WTC11 (cell line): ENCODE measurements at regions not wholly inside any gene's neighbourhood (a gene's known extent, or its start where the extent isn't known, plus 50 kb on each side); places are given as distances from the start of the nearest gene placed in this dataset.

ENCODE experiments used
- ATAC-seq: fragments of 200-7000 bp; cut with Tn5 transposase; 2 replicates; pipeline ENCODE4 v1.10.0; 2021; ENCODE audit warnings: mild to moderate bottlenecking, moderate library complexity
- CTCF ChIA-PET: fragments of 300-600 bp; sonication (Branson Sonifier 250); formaldehyde crosslinking; loops from one replicate; lab custom pipeline; 2021; ENCODE audit warnings: antibody characterized with exemption; lab: Charles Lee
- POLR2A ChIA-PET: fragments of 350-600 bp; sonication (Branson Sonifier 250); formaldehyde crosslinking; loops from one replicate; lab custom pipeline; 2021; ENCODE audit warnings: antibody characterized with exemption; lab: Charles Lee
- DNase-seq: peaks from one replicate; pipeline ENCODE4 v3.0.0; 2021; ENCODE audit warnings: low spot score
- H3K27ac Mint-ChIP-seq: 2 replicates; pipeline ENCODE4 v1.8.0; 2021; ENCODE audit warnings: mixed read lengths
- H3K27me3 Mint-ChIP-seq: 2 replicates; pipeline ENCODE4 v1.8.0; 2021; ENCODE audit warnings: low read depth, mild to moderate bottlenecking, moderate library complexity, mixed read lengths
- H3K36me3 Mint-ChIP-seq: 2 replicates; pipeline ENCODE4 v1.8.0; 2021; ENCODE audit warnings: mixed read lengths
- H3K4me1 Mint-ChIP-seq: 2 replicates; pipeline ENCODE4 v1.8.0; 2022; ENCODE audit warnings: mixed read lengths
- H3K4me3 Mint-ChIP-seq: 2 replicates; pipeline ENCODE4 v1.8.0; 2021; ENCODE audit warnings: mild to moderate bottlenecking, moderate library complexity, mixed read lengths
- H3K9me3 Mint-ChIP-seq: 2 replicates; pipeline ENCODE4 v1.8.0; 2021; ENCODE audit warnings: mixed read lengths
- ATF2 ChIP-seq: sonication (generic); formaldehyde crosslinking; IDR thresholded peaks from 2 replicates; pipeline ENCODE4 v1.8.1; 2022; ENCODE audit warnings: low read depth, missing genetic modification reagents, borderline replicate concordance
- ATF6 ChIP-seq: sonication (generic); formaldehyde crosslinking; IDR thresholded peaks from 2 replicates; pipeline ENCODE4 v1.8.1; 2023; ENCODE audit warnings: mild to moderate bottlenecking, missing genetic modification reagents
- GTF2I ChIP-seq: fragments of 250-450 bp; sonication (Bioruptor Pico); conservative IDR thresholded peaks from 2 replicates; pipeline ENCODE4 v1.4.0; 2021; ENCODE audit warnings: mild to moderate bottlenecking
- HMGA2 ChIP-seq: fragments of 250-450 bp; sonication (Bioruptor Pico); IDR thresholded peaks from 2 replicates; pipeline ENCODE4 v1.4.0; 2021; ENCODE audit warnings: mild to moderate bottlenecking, moderate library complexity
- JAZF1 ChIP-seq: fragments of 250-450 bp; sonication (Bioruptor Pico); IDR thresholded peaks from 2 replicates; pipeline ENCODE4 v1.9.0; 2021; ENCODE audit warnings: moderate library complexity, mild to moderate bottlenecking, inconsistent platforms
- NFYB ChIP-seq: sonication (generic); formaldehyde crosslinking; conservative IDR thresholded peaks from 2 replicates; pipeline ENCODE4 v1.8.0; 2022; ENCODE audit warnings: low read depth, missing genetic modification reagents
- TEAD4 ChIP-seq: sonication (generic); formaldehyde crosslinking; IDR thresholded peaks from 2 replicates; pipeline ENCODE4 v1.8.0; 2022; ENCODE audit warnings: mild to moderate bottlenecking, missing genetic modification reagents
- ZBTB21 ChIP-seq: sonication (generic); formaldehyde crosslinking; IDR thresholded peaks from 2 replicates; pipeline ENCODE4 v1.8.1; 2023; ENCODE audit warnings: mild to moderate bottlenecking, missing genetic modification reagents, borderline replicate concordance
- ZNF281 ChIP-seq: sonication (generic); formaldehyde crosslinking; IDR thresholded peaks from 2 replicates; pipeline ENCODE4 v1.8.0; 2023; ENCODE audit warnings: mild to moderate bottlenecking, missing genetic modification reagents
- ZNF396 ChIP-seq: fragments of 250-450 bp; sonication (Bioruptor Pico); IDR thresholded peaks from 2 replicates; pipeline ENCODE4 v1.8.0; 2021; ENCODE audit warnings: mild to moderate bottlenecking, moderate library complexity, borderline replicate concordance
- TF ChIP-seq, protein P1 (sequence below): sonication (generic); formaldehyde crosslinking; IDR thresholded peaks from 2 replicates; pipeline ENCODE4 v1.8.0; 2023; ENCODE audit warnings: missing genetic modification reagents
- TF ChIP-seq, protein P2 (sequence below): sonication (generic); formaldehyde crosslinking; IDR thresholded peaks from 2 replicates; pipeline ENCODE4 v1.8.0; 2022; ENCODE audit warnings: mild to moderate bottlenecking, missing genetic modification reagents

DNA sequence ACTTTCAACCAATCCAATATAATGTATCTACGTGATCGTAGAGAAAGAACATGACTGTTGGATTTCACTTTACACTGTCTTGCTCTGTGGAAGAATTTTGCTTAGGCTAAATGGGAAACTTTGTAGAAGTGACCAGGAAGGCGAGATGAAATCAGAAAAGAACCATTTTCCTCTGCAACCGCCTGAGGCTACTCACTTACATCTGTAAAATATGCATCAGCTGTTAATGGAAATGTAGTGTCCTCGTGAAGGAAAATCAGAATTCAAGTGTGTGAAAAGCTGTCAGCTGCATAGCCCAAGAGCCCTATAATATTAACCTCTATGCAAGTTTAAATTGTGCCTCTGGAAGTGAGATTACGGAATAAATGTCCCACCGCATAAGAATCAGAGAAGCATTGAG, 277.9 kb downstream of the C6orf118 start (continued):
- TF ChIP-seq TEAD4 (CRISPR knock-in tag) (no peak), ZBTB21 (no peak)

DNA sequence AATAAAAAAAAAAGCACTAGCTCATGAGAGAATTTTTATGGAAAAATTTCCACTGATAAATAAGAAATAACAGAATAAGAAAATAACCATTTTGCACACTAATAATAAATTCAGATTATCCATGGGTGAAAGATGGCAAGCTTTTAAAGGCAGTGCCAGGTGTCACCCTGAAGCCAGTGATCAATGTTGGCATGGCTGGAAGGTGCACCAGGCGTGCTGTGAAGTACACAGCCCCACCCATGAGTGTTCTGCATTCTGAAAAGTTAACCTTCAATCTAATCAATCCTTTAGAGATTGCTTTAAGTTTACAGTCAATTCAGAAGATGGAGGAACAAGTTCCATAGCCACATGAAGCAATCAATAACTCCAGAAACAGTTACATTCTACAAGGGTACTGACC, 284.4 kb downstream of the C6orf118 start:
- ATAC-seq (no peak), DNase-seq (no peak)
- H3K4me1 Mint-ChIP-seq, result no peaks in the 10 kb centered on the region
- POLR2A ChIA-PET, result no interaction called here
- no peaks in the 10 kb centered on the region for H3K36me3 Mint-ChIP-seq
- no peak for TF ChIP-seq NFYB (CRISPR knock-in tag)
- TF ChIP-seq GTF2I (CRISPR knock-in tag), result no peak
- no peak for TF ChIP-seq ATF2 (CRISPR knock-in tag)
- TF ChIP-seq ATF6 (CRISPR knock-in tag), result no peak
- H3K9me3 Mint-ChIP-seq, result peaks cover 9% of the 10 kb centered on the region
- CTCF ChIA-PET, result no interaction called here
- H3K27ac Mint-ChIP-seq, result no peak overlapping the region
- no peak overlapping the region for H3K4me3 Mint-ChIP-seq
- H3K27me3 Mint-ChIP-seq, result no peaks in the 10 kb centered on the region

DNA sequence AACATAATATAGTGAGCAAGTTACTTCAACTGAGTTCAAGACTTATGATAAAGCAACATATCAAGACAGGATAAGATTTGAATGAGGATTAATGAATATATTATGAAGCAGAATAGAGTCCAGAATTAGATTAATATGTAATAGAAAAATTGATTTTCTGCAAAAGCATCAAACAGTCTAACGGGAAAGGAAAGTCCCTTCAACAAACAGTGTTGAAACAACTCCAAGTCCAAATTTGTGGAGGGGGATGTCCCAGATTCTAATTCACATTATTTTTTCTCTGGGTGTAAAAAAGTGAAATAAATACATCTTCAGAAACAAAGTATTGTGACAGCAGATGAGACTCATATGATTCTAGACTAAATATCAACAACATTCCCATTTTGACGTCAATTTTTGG, 289.7 kb downstream of the C6orf118 start:
- DNase-seq (no peak), ATAC-seq (no peak)
- Mint-ChIP-seq H3K36me3 (no peaks in the 10 kb centered on the region), H3K27me3 (no peaks in the 10 kb centered on the region), H3K9me3 (peaks cover 13% of the 10 kb centered on the region), H3K4me3 (no peak overlapping the region), H3K27ac (no peak overlapping the region), H3K4me1 (no peaks in the 10 kb centered on the region)
- CTCF ChIA-PET, result no interaction called here
- POLR2A ChIA-PET, result no interaction called here
- TF ChIP-seq, protein P1, sequence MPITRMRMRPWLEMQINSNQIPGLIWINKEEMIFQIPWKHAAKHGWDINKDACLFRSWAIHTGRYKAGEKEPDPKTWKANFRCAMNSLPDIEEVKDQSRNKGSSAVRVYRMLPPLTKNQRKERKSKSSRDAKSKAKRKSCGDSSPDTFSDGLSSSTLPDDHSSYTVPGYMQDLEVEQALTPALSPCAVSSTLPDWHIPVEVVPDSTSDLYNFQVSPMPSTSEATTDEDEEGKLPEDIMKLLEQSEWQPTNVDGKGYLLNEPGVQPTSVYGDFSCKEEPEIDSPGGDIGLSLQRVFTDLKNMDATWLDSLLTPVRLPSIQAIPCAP (CRISPR knock-in tag), result no peak
- TF ChIP-seq, protein P2, sequence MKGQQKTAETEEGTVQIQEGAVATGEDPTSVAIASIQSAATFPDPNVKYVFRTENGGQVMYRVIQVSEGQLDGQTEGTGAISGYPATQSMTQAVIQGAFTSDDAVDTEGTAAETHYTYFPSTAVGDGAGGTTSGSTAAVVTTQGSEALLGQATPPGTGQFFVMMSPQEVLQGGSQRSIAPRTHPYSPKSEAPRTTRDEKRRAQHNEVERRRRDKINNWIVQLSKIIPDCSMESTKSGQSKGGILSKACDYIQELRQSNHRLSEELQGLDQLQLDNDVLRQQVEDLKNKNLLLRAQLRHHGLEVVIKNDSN (CRISPR knock-in tag), result no peak
- no peak for TF ChIP-seq ZNF281 (CRISPR knock-in tag)
- no peak for TF ChIP-seq JAZF1
- no peak for TF ChIP-seq ZBTB21
- no peak for TF ChIP-seq ZNF396 (CRISPR knock-in tag)
- no peak for TF ChIP-seq ATF6 (CRISPR knock-in tag)
- TF ChIP-seq HMGA2 (CRISPR knock-in tag), result no peak
